ENCODE measurements at regions not wholly inside any gene's neighbourhood (a gene's known extent, or its start where the extent isn't known, plus 50 kb on each side); places are given as distances from the start of the nearest gene placed in this dataset.

GRCh38 chr5:6832994-6833393 is 119.8 kb downstream of the TENT4A start:
- DNase-seq, result no peak

GRCh38 chr5:6833406-6833805 is 120.2 kb downstream of the TENT4A start:
- DNase-seq, result no peak

GRCh38 chr5:6837095-6837494 is 123.9 kb downstream of the TENT4A start:
- no peak for DNase-seq

- no peak for DNase-seq
These were observed 124.4 kb downstream of the TENT4A start for GRCh38 chr5:6837519-6838110.

GRCh38 chr5:6838736-6839135 is 125.5 kb downstream of the TENT4A start:
- no peak for DNase-seq

- DNase-seq, result no peak
These were observed 127.0 kb downstream of the TENT4A start for GRCh38 chr5:6840136-6840793.

GRCh38 chr5:6843335-6843734 is 130.1 kb downstream of the TENT4A start:
- DNase-seq, result no peak

GRCh38 chr5:6843821-6844220 is 130.6 kb downstream of the TENT4A start:
- no peak for DNase-seq

GRCh38 chr5:6845856-6846255 is 132.6 kb downstream of the TENT4A start:
- no peak for DNase-seq

GRCh38 chr5:6847870-6848269 is 134.6 kb downstream of the TENT4A start:
- no peak for DNase-seq

GRCh38 chr5:6849316-6850105 is 136.3 kb downstream of the TENT4A start:
- DNase-seq, result no peak

GRCh38 chr5:6850106-6850432 is 136.8 kb downstream of the TENT4A start:
- no peak for DNase-seq

- no peak for DNase-seq
These were observed 143.4 kb downstream of the TENT4A start for GRCh38 chr5:6856653-6857052.

- no peak for DNase-seq
These were observed 145.2 kb downstream of the TENT4A start for GRCh38 chr5:6858419-6858818.

- DNase-seq, result no peak
These were observed 145.8 kb downstream of the TENT4A start for GRCh38 chr5:6859023-6859422.

- DNase-seq, result no peak
These were observed 146.9 kb downstream of the TENT4A start for GRCh38 chr5:6859951-6860638.

GRCh38 chr5:6861036-6861435 is 147.8 kb downstream of the TENT4A start:
- no peak for DNase-seq

- no peak for DNase-seq
These were observed 148.4 kb downstream of the TENT4A start for GRCh38 chr5:6861667-6862066.

GRCh38 chr5:6862306-6862705 is 149.1 kb downstream of the TENT4A start:
- no peak for DNase-seq

GRCh38 chr5:6867712-6868111 is 154.5 kb downstream of the TENT4A start:
- DNase-seq, result no peak

GRCh38 chr5:6868171-6868570 is 154.9 kb downstream of the TENT4A start:
- DNase-seq, result no peak

- no peak for DNase-seq
These were observed 155.5 kb downstream of the TENT4A start for GRCh38 chr5:6868575-6869215.

GRCh38 chr5:6869677-6870076 is 156.4 kb downstream of the TENT4A start:
- DNase-seq, result no peak

Measured in NCI-H2107 (cell line).